ENCODE measurements at regions not wholly inside any gene's neighbourhood (a gene's known extent, or its start where the extent isn't known, plus 50 kb on each side); places are given as distances from the start of the nearest gene placed in this dataset.

GRCh38 chr20:17858450-17859001 lies 110.1 kb downstream of the SNX5 start:
- no TSS peak for BruUV-seq (replicated peaks)
- no peak overlapping the region for H3K4me2 ChIP-seq (ENCODE audit: low read length)
- H3K9ac ChIP-seq (ENCODE audit: low read length): no peak overlapping the region
- ATAC-seq (no peak), DNase-seq (ENCODE audit: low read depth, low spot score) (no peak)
- no peak overlapping the region for H3K27ac ChIP-seq (ENCODE audit: low read depth, low read length)
- H3K4me1 ChIP-seq (ENCODE audit: control insufficient read depth in 1 of 2, insufficient read depth in 2 of 2, low read length in 2 of 2): peaks cover 2 to 4% of the 10 kb centered on the region in 2 experiments; a peak in 1 of 4 replicates
- H3K27me3 ChIP-seq (ENCODE audit: insufficient read depth, low read length): no peaks in the 10 kb centered on the region
- H2AFZ ChIP-seq (ENCODE audit: low read depth, low read length, poor library complexity, severe bottlenecking): no peak overlapping the region
- ChIA-PET CTCF (no interaction called here), RAD21 (ENCODE audit: low non-redundant PET in 1 of 2, low total read pairs in 2 of 2, uncharacterized antibody in 2 of 2, unreplicated experiment in 2 of 2) (no interaction called here), POLR2A (no interaction called here)
- no peak overlapping the region for H3K4me3 ChIP-seq (replicated peaks in 1 of 2; ENCODE audit: low read depth in 1 of 2, low read length in 2 of 2)
- no peaks in the 10 kb centered on the region for H3K79me2 ChIP-seq (ENCODE audit: insufficient read depth, low read length)
- H3K36me3 ChIP-seq (ENCODE audit: control insufficient read depth in 1 of 2, insufficient read depth in 2 of 2, low read length in 2 of 2): no peaks in the 10 kb centered on the region
- no peaks in the 10 kb centered on the region for H4K20me1 ChIP-seq (ENCODE audit: insufficient read depth)
- H3K9me2 ChIP-seq (ENCODE audit: insufficient read depth): no peaks in the 10 kb centered on the region
- TF ChIP-seq EGR1 (IDR thresholded peaks at IDR 0.05; ENCODE audit: low read depth): no peak
- TF ChIP-seq POLR2AphosphoS5 (IDR thresholded peaks at IDR 0.05; ENCODE audit: low read depth, low read length): no peak
- TF ChIP-seq POLR2A (IDR thresholded peaks at IDR 0.05; ENCODE audit: borderline replicate concordance, extremely low read depth, insufficient read depth, insufficient read length): no peak
- H3K9me3 ChIP-seq (ENCODE audit: control insufficient read depth in 1 of 2, insufficient read depth in 1 of 2, low read depth in 1 of 2, low read length in 2 of 2): no peaks in the 10 kb centered on the region
- intact Hi-C loops (cut with micrococcal nuclease): no loop called here

- Histone ChIP-seq H4K20me1 (ENCODE audit: insufficient read depth) (no peaks in the 10 kb centered on the region), H3K4me2 (ENCODE audit: low read length) (no peak overlapping the region), H3K79me2 (ENCODE audit: insufficient read depth, low read length) (no peaks in the 10 kb centered on the region), H3K27me3 (ENCODE audit: insufficient read depth, low read length) (no peaks in the 10 kb centered on the region), H3K9me3 (ENCODE audit: control insufficient read depth in 1 of 2, insufficient read depth in 1 of 2, low read depth in 1 of 2, low read length in 2 of 2) (no peaks in the 10 kb centered on the region), H3K27ac (ENCODE audit: low read depth, low read length) (no peak overlapping the region), H3K4me1 (ENCODE audit: control insufficient read depth in 1 of 2, insufficient read depth in 2 of 2, low read length in 2 of 2) (peaks cover 2 to 4% of the 10 kb centered on the region in 2 experiments; a peak in 1 of 4 replicates), H3K36me3 (ENCODE audit: control insufficient read depth in 1 of 2, insufficient read depth in 2 of 2, low read length in 2 of 2) (no peaks in the 10 kb centered on the region), H2AFZ (ENCODE audit: low read depth, low read length, poor library complexity, severe bottlenecking) (no peak overlapping the region), H3K9me2 (ENCODE audit: insufficient read depth) (no peaks in the 10 kb centered on the region), H3K9ac (ENCODE audit: low read length) (no peak overlapping the region), H3K4me3 (replicated peaks in 1 of 2; ENCODE audit: low read depth in 1 of 2, low read length in 2 of 2) (no peak overlapping the region)
- BruUV-seq (replicated peaks): no TSS peak
- ATAC-seq (no peak), DNase-seq (ENCODE audit: low read depth, low spot score) (no peak)
- RAD21 ChIA-PET (ENCODE audit: low non-redundant PET in 1 of 2, low total read pairs in 2 of 2, uncharacterized antibody in 2 of 2, unreplicated experiment in 2 of 2): no interaction called here
- intact Hi-C loops (cut with micrococcal nuclease): no loop called here
- POLR2A ChIA-PET: no interaction called here
- CTCF ChIA-PET: no interaction called here
- TF ChIP-seq POLR2AphosphoS5 (IDR thresholded peaks at IDR 0.05; ENCODE audit: low read depth, low read length) (no peak), CBX3 (IDR thresholded peaks at IDR 0.05; ENCODE audit: low read depth) (no peak), JUND (IDR thresholded peaks at IDR 0.05) (no peak), YY1 (IDR thresholded peaks at IDR 0.05; ENCODE audit: extremely low read depth, insufficient replicate concordance, low read depth, low read length) (no peak), CEBPB (IDR thresholded peaks at IDR 0.05; ENCODE audit: low read depth) (no peak), RAD21 (IDR thresholded peaks at IDR 0.05; ENCODE audit: low read depth) (no peak), ATF3 (IDR thresholded peaks at IDR 0.05) (no peak), FOSL1 (IDR thresholded peaks at IDR 0.05; ENCODE audit: low read depth) (no peak), MAX (IDR thresholded peaks at IDR 0.05) (no peak), REST (IDR thresholded peaks at IDR 0.05; ENCODE audit: low read depth) (no peak), ZNF274 (IDR thresholded peaks at IDR 0.05; ENCODE audit: low read depth, low read length) (no peak), ELF1 (IDR thresholded peaks at IDR 0.05; ENCODE audit: borderline replicate concordance, low read depth) (no peak), EGR1 (IDR thresholded peaks at IDR 0.05; ENCODE audit: low read depth) (no peak)
Measured at GRCh38 chr20:17857639-17858449, 110.8 kb downstream of the SNX5 start.

All from HCT116 (cell line).